HepG2 (cell line): ENCODE measurements at regions not wholly inside any gene's neighbourhood (a gene's known extent, or its start where the extent isn't known, plus 50 kb on each side); places are given as distances from the start of the nearest gene placed in this dataset.

ENCODE experiments used
- ATAC-seq: fragments of 200-7000 bp; cut with Tn5 transposase; 3 replicates; pipeline ENCODE4 v1.9.1; 2020; ENCODE audit warnings: mild to moderate bottlenecking, moderate library complexity
- BruUV-seq: library from RNA; stranded (reverse); fragments of 400-500 nt; replicated peaks from 2 replicates; lab custom pipeline; 2021; lab: Mats Ljungman, UMichigan
- CTCF ChIA-PET: fragments of 300-600 bp; formaldehyde crosslinking; extraction: SDS; loops from one replicate; lab custom pipeline; 2021; ENCODE audit warnings: low total read pairs, inconsistent platforms, low intra/inter-chr PET ratio; lab: Yijun Ruan, JAX
- POLR2A ChIA-PET: fragments of 350-600 bp; sonication (Branson Sonifier 250); formaldehyde crosslinking; loops from one replicate; lab custom pipeline; 2020; ENCODE audit warnings: antibody characterized with exemption, inconsistent platforms; lab: Yijun Ruan, JAX
- DNase-seq: peaks from one replicate; pipeline ENCODE4 v3.0.0-alpha.2; 2015; ENCODE audit warnings: low spot score
- FAIRE-seq: peaks from 3 replicates; lab custom pipeline; 2011; peaks lifted over from hg19 to GRCh38; lab: Jason Lieb, UNC
- H2AFZ ChIP-seq: one replicate; pipeline ENCODE4 v1.6.1; 2011; ENCODE audit warnings: low read length, inconsistent platforms
- H3K27ac ChIP-seq: fragments of 300-600 bp; 3 replicates; pipeline ENCODE4 v1.8.0; 2011; ENCODE audit warnings: mixed run types, mild to moderate bottlenecking, mixed read lengths, low read length, inconsistent platforms; ENCODE audit not compliant: insufficient read depth; ENCODE audit errors: extremely low read length
- H3K27me3 ChIP-seq, 2 experiments: fragments of 200-600 bp in 1 of 2; 2 replicates in 1 of 2; 3 replicates in 1 of 2; pipeline versions ENCODE4 v1.6.0 to v1.8.0; 2011; ENCODE audit warnings: low read length in 2 of 2, mild to moderate bottlenecking in 2 of 2, moderate library complexity in 2 of 2, inconsistent platforms in 1 of 2; ENCODE audit not compliant: insufficient read depth in 2 of 2, control insufficient read depth in 1 of 2
- H3K36me3 ChIP-seq, 2 experiments: fragments of 200-600 bp in 1 of 2; replicated peaks in 1 of 2; 2 replicates in 1 of 2; 3 replicates in 1 of 2; pipeline versions ENCODE4 v1.5.1 to v1.8.0; 2011; ENCODE audit warnings: low read length in 2 of 2, inconsistent platforms in 1 of 2; ENCODE audit not compliant: insufficient read depth in 2 of 2, control insufficient read depth in 1 of 2
- H3K4me1 ChIP-seq: 2 replicates; pipeline ENCODE4 v1.5.1; 2012; ENCODE audit warnings: low read length, inconsistent platforms; ENCODE audit not compliant: insufficient read depth
- H3K4me2 ChIP-seq: 2 replicates; pipeline ENCODE4 v1.6.0; 2011; ENCODE audit warnings: low read depth, low read length, inconsistent platforms
- H3K4me3 ChIP-seq, 3 experiments: fragments of 200-600 bp in 1 of 3; sonication (generic), shearing (Covaris generic) in 1 of 3; replicated peaks in 1 of 3; 2 replicates each; pipeline ENCODE4 v1.5.1; 2011 to 2016; ENCODE audit warnings: low read length in 3 of 3, inconsistent platforms in 2 of 3, low read depth in 2 of 3, mild to moderate bottlenecking in 2 of 3, control low read depth in 1 of 3, mixed read lengths in 1 of 3; ENCODE audit not compliant: insufficient read depth in 1 of 3
- H3K79me2 ChIP-seq: one replicate; pipeline ENCODE4 v1.6.1; 2011; ENCODE audit warnings: low read length, inconsistent platforms; ENCODE audit not compliant: insufficient read depth
- H3K9ac ChIP-seq: 2 replicates; pipeline ENCODE4 v1.6.0; 2011; ENCODE audit warnings: mild to moderate bottlenecking, low read depth, low read length, inconsistent platforms; ENCODE audit not compliant: insufficient read depth
- H3K9me3 ChIP-seq: 2 replicates; pipeline ENCODE4 v1.5.1; 2012; ENCODE audit warnings: mild to moderate bottlenecking, low read length
- H4K20me1 ChIP-seq: 2 replicates; pipeline ENCODE4 v1.6.0; 2011; ENCODE audit warnings: inconsistent platforms, mild to moderate bottlenecking, low read length, moderate library complexity; ENCODE audit not compliant: insufficient read depth
- ATF7 ChIP-seq, 2 experiments: fragments of 450-650 bp in 1 of 2; sonication (generic) in 1 of 2; formaldehyde crosslinking in 1 of 2; IDR thresholded peaks; 2 replicates each; pipeline versions ENCODE4 v1.4.0 to v1.6.1; 2016 to 2020; ENCODE audit warnings: antibody characterized with exemption in 1 of 2, mild to moderate bottlenecking in 1 of 2, missing genetic modification reagents in 1 of 2
- CEBPB ChIP-seq: IDR thresholded peaks from 2 replicates; pipeline ENCODE4 v1.6.1; 2011; ENCODE audit warnings: low read depth, low read length, improper control_type of control experiment, borderline replicate concordance
- ZNF879 ChIP-seq: sonication (generic); formaldehyde crosslinking; IDR thresholded peaks from 2 replicates; pipeline ENCODE4 v1.8.1; 2023; ENCODE audit warnings: missing genetic modification reagents
- WGBS: methylation state at CpG from one replicate; pipeline ENCODE4 v1.1.6; 2017; ENCODE audit warnings: low lambda C conversion rate; 5-methylcytosine and 5-hydroxymethylcytosine counted together
- in situ Hi-C: cut with HindIII; loops from 2 replicates; pipeline ENCODE4 v1.10.0; 2017; ENCODE audit warnings: low pct_unique_long_range_greater_than_20kb; ENCODE audit not compliant: extremely low pct_ligation_motif_present
- intact Hi-C: fragments of 100-400 bp; cut with micrococcal nuclease; formaldehyde crosslinking; loops from one replicate; pipeline ENCODE4 v1.10.0; 2022; ENCODE audit not compliant: unreplicated experiment
- TF ChIP-seq, protein P1 (sequence below): sonication (generic); formaldehyde crosslinking; conservative IDR thresholded peaks from 2 replicates; pipeline ENCODE4 v1.4.0; 2020; ENCODE audit warnings: missing genetic modification reagents

DNA sequence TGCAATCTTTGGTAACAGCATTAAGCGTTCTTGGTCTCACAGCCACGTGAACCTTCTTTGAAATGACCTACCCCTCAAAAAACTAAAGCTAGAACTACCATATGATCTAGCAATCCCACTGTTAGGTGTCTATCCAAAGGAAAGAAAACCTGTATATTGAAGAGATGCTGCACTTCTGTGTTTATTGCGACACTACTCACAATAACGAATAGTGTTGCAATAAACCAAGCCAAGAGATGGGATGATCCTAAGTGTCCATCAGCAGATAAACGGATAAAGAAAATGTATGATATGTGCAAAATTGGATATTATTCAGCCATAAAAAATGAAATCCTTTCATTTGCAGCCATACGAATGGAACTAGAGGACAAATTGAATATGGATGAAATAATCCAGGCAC, 637.9 kb downstream of the EFNB2 start:
- Histone ChIP-seq H3K4me3 (no peak overlapping the region), H3K4me1 (no peaks in the 10 kb centered on the region), H3K79me2 (no peaks in the 10 kb centered on the region), H3K9ac (no peak overlapping the region), H2AFZ (no peak overlapping the region), H3K36me3 (no peaks in the 10 kb centered on the region), H3K9me3 (no peaks in the 10 kb centered on the region), H3K27ac (no peak overlapping the region), H3K27me3 (no peaks in the 10 kb centered on the region), H4K20me1 (no peaks in the 10 kb centered on the region), H3K4me2 (no peak overlapping the region)
- ChIA-PET POLR2A (no interaction called here), CTCF (no interaction called here)
- no peak for TF ChIP-seq ZNF879 (CRISPR knock-in tag)
- peak; percentile 84 for TF ChIP-seq CEBPB
- intact Hi-C loops, result no loop called here
- no TSS peak for BruUV-seq
- in situ Hi-C loops, result no loop called here
- DNase-seq (no peak), ATAC-seq (no peak), FAIRE-seq (no peak)
- 35% methylated on average over 6 of the region's 6 CpGs for WGBS

DNA sequence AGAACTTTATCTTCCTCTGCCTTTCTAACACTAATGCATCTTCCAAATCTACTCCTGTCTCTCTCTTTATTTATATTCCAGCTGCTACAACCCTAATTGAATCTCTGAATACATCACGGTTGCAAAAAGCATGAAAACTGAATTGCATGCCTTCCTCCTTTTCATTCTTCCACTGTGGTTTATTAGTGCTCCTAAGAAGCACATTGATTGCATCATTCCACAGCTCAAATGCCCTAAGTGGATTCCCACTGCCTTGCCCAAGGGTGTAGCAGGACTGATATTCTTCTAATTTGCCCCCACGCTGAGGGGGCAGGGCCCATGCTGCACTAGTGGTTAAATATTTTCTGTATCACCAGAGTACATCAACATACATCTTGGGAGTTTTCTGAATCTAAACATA, 640.8 kb downstream of the EFNB2 start:
- H3K4me1 ChIP-seq, result no peaks in the 10 kb centered on the region
- intact Hi-C loops, result no loop called here
- ATAC-seq, result no peak
- WGBS, result 1% methylated on average over 2 of the region's 2 CpGs
- H3K36me3 ChIP-seq, result no peaks in the 10 kb centered on the region
- H3K27me3 ChIP-seq, result no peaks in the 10 kb centered on the region
- H3K9ac ChIP-seq, result no peak overlapping the region
- DNase-seq, result no peak
- CTCF ChIA-PET, result no interaction called here
- POLR2A ChIA-PET, result no interaction called here
- in situ Hi-C loops, result no loop called here
- H3K79me2 ChIP-seq, result no peaks in the 10 kb centered on the region
- no peak overlapping the region for H2AFZ ChIP-seq
- TF ChIP-seq ATF7 (IDR thresholded peaks at IDR 0.05) (peak; percentile 13; the same call in 1 of the 2 replicates), ATF7 (CRISPR knock-in tag; IDR thresholded peaks at IDR 0.05) (no peak)
- TF ChIP-seq, protein P1, sequence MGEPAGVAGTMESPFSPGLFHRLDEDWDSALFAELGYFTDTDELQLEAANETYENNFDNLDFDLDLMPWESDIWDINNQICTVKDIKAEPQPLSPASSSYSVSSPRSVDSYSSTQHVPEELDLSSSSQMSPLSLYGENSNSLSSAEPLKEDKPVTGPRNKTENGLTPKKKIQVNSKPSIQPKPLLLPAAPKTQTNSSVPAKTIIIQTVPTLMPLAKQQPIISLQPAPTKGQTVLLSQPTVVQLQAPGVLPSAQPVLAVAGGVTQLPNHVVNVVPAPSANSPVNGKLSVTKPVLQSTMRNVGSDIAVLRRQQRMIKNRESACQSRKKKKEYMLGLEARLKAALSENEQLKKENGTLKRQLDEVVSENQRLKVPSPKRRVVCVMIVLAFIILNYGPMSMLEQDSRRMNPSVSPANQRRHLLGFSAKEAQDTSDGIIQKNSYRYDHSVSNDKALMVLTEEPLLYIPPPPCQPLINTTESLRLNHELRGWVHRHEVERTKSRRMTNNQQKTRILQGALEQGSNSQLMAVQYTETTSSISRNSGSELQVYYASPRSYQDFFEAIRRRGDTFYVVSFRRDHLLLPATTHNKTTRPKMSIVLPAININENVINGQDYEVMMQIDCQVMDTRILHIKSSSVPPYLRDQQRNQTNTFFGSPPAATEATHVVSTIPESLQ, result no peak
- FAIRE-seq, result no peak
- no peak overlapping the region for H3K27ac ChIP-seq
- no TSS peak for BruUV-seq
- no peak overlapping the region for H3K4me3 ChIP-seq
- no peaks in the 10 kb centered on the region for H4K20me1 ChIP-seq
- H3K9me3 ChIP-seq, result no peaks in the 10 kb centered on the region
- H3K4me2 ChIP-seq, result no peak overlapping the region
